Activated T-helper 9 cell treated with anti-CD3 and anti-CD28 coated beads, Interleukin-2, amount 50 U/mL, for 16 hours (primary cell): ENCODE measurements at regions not wholly inside any gene's neighbourhood (a gene's known extent, or its start where the extent isn't known, plus 50 kb on each side); places are given as distances from the start of the nearest gene placed in this dataset.
"Not testable (repeated sequence)": the region's sequence is repeated elsewhere in the genome, so short reads cannot be mapped to it uniquely, and the experiment has no call there.

Experiments
- DNase-seq: peaks from one replicate; pipeline ENCODE4 v3.0.0-alpha.2; 2020; ENCODE audit warnings: low read depth

DNA sequence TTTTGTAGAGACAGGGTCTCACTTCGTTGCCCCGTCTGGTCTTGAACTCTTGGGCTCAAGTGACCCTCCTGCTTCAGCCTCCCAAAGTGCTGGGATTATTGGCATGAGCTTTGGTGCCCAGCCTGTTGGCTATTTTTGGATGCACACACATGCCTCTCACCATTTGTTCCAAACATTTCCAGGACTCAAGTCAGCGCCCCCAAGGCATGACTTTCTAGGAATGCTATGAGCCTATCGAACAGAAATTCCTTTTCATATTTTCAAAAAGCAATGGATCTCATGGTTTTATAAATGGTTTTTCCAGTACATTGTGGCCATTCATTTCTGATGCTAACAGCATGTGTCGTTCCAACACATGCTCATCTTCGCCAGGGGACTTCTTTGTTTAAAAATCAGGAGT, 119.3 kb upstream of the NAA20 start:
- no peak for DNase-seq

DNA sequence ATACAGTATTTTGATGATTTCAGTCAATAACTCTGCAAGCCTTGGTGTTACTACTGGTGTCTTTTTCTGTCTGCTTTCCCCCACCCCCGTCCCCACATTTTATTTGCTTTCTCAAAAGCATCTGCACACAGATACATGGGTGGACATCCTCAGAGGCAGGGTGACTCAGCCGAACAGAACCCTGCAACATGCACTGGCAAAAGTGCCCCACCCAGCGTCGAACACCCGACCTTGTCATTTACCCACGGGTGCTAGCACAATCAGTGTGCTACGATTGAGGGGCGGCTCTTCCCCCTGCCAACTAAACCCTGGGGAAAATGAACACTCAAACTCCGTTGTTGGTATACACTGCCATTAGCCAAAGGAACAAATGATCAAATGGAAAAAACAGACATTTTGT, 115.9 kb upstream of the NAA20 start:
- DNase-seq: no peak

DNA sequence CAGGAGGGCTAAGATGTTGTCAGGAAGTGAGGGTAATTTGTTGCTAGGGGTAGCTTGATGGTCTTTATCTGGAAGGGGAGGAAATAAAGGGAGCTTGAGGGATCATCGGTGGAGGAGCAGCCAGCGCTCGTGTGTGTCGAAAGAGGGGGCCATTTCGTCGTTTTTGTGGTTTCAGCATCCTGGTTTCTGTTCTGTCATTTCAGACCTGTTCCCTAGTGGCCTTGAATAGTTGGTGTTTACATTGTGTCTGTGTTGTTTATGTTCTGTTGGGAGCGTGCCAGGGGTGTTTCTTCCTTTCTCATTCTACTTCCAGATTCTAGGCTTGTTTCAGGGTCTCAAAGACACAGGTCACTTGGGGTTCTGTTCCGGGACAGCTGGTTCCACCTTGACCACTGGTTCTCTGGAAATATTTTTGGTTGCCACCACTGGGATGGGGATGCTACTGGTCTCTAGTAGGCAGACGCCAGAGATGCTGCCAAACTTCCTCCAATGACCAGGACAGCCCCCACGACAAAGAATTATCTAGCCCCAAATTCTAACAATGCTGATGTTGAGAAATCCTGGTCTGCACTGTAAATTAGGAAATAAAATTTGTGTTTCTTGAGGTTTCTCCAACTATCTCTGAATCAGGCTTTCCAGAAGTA, 113.9 kb upstream of the NAA20 start:
- no peak for DNase-seq

DNA sequence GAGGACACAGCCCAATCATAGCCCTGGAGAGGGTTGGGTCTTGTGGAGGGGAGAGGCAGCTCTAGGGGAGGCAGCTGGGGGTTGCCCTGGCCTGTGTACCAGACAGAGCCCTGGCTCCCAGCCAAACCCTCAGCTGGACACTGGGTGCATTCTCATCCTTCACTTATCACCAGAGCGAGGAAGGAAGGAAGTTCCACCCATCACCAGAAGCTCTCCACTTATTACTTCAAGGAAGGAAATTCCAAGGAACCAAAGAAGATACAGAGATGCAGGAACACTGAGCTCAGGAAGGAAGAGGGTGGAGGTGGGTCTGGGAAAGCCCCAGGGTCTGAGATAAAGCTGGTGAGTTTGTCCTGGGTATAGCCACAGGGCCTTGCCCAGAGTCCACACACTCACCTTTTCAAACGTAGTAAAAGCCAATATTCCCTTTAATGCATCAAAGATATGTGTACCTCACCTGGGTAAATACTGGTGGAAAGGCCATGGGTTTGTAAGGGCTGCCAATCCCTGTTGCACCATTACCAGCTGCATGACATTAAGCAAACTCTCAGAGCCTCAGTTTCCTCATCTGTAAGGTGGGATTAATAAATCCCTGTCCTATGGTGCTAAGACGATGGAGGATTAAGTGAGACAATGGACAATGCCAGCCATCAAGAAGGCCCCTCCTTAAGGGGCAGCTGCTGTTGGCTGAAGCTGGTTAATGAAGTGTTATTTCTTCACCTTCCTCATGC, 109.7 kb upstream of the NAA20 start:
- DNase-seq: no peak

DNA sequence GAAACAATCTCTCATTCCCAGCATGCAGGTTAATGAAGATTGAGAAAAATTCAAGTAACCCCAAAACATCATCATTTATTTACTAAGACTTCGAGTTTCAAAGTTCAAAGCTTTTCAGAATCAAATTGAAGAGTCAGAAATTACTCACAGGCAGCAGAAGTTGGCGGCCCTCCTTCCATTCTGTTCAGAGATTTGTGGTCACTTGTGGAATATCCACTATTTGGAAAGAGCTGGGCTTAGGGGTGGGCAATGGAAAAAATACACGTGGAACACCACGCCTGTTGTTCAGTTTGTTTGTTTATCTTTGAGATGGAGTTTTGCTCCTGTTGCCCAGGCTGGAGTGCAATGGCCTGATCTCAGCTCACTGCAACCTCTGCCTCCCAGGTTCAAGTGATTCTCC, 108.6 kb upstream of the NAA20 start:
- no peak for DNase-seq

DNA sequence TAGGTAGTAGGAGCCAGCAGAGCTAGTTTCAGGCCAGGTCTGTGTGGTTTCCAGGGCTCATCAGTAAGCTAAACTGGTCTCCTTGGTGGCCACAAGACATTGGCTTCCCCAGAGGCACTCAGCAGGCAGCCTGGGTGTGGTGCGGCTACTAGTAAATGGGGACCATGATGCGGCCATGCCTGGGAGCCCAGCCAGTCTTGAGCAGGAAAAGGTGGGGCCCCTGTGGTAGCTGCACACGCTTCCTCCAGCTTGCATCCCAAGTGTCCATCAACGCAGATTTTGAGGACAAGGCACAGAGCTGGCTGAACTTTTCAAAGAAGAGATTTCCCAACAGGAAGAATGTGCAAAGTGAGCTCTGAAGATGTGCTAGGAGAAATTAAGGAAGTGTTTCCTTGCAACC, 107.4 kb upstream of the NAA20 start:
- DNase-seq: no peak

DNA sequence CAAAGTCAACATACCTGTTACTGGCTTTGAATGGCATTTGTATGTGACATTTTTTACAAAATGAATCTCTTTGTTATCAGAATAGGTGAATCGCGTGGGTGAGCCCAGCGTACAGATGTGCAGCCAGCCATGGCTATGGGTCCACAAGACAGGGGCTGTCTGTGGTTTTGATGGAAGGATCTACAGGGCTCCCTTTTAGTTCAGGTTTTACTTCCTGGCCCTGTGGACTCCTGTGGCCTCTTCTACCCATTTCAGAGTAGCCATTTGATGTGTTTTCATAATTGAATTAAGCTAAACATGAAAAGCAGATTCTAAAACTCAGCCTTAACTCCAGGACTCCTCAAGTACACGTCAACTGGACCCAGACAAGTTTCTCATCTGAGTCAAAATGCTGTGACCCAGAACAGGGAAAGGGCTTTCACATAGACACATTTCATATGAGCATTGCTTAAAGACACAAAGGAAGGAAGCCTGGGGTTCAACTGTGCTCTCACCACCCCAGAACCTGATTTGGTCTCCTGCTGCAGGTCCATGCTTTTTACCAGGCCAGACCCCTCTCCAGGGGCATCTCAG, 105.3 kb upstream of the NAA20 start:
- DNase-seq: no peak

DNA sequence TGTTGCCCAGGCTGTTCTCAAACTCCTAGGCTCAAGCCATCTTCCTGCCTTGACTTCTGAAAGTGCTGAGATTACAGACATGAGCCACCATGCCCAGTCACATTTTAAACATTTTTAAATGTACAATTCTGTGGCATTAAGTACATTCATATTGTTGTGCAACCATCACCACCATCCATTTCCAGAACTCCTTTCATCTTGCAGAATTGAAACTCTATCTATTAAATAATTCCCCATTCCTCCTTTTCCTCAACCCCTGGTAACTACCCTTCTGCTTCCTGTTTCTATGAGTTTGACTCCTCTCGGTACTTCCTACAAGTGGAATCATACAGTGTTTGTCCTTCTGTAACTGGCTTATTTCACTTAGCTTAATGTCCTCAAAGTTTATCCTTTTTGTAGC, 103.8 kb upstream of the NAA20 start:
- DNase-seq: no peak

DNA sequence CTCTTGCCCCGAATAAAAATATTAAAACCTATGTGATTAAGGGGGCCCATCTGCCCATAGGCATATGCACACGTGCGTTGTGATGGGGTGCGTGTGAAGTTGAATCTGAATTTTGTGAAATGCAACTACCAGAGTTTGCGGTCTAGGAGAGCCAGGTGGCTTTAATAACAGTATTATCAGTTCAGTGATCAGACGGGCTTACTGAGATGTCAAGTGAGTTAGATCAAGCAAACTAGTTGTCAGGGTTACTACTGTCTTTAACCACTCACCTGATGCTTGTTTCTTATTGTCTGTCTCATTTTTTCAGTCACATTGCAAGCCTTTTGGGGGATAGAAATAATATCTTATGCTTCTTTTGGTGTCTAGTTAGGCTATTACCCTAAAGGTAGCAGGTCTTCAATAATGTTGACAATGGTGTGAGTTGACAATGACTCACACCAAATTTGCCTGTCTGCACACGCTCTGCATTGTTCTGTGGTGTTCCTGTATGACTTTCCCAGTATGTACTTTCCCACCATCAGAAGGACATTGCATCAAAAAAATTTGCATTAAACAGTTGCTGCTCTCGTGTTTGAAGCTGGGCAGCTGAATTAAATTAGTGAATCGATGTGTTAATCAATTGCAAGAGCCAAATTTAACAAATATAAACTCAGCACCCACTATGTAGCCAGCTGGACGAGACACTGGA, 103.1 kb upstream of the NAA20 start:
- DNase-seq: no peak

DNA sequence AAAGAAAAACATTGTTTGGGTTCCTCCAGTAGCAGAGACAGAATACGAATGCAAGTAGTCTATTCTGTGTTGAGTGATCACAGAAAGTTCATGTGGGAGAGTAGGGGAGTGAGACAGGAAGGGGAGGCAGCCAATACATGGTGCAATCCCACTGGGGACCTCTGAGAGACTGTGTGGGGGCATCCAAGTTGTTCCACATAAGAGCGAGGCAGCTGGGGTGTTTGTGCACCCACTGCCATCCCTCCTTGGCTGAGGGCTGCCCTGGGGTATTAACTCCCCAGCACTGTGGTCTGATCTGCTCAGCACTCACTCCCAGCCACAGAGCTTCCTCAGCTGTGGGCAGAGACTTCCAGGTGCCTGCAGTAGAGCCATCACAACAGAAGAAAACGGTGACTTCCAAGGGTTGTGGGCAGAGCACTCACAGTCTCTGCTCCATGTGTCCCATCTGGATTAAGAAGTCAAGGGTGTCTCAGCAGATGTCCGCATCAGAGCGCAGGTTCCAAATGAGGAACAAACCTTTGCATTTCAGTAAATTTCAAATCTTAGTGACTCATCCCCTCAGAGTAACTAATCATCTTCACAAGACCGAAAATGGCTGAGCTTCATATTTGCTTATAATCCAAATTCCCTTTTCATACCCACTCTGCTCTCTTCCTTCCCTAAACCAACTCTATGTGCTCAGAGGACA, 101.9 kb upstream of the NAA20 start:
- DNase-seq: no peak

DNA sequence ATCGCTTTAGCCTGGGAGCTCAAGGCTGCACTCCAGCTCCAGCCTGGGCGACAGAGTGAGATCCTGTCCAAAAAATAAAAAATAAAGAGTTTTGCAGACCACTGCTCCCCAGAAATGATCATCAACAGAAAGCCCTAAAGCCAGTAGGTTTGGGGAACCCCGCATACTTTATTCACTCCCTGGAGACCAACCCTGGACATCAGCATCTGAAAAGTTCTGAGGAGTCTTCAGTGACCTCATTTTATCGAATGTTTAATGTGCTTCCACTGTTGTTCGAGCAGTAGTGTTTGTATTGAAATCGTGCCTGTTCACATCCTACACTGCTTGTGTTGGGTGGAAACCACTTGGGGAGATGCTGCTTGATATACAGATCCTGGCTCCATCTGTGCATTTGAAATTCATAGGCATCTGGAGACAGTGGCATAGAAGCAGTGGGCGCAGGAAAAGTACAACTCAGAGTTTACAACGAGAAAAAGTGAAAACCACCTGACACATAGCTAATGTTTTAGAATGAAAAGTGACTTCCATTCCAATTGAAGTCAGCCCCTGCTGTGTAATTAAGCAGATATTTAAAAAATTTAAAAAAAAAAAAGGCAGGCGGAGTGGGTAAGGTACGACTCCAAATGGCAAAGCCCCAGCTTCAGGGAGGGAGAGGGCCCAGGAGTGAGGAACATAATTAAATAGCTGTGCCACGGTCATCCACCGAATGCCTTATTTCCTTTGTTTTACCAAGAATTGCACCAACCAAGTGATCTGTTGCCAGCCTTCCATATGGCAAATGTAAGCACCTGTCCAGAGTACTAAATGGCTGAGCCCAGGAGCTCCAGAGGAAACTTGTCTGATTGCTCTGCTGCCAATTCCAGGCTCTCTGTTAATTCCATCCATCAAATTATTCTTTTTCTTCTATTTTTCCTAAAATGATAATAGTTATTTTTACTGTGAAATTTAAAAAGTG, 100.4 kb upstream of the NAA20 start:
- no peak for DNase-seq

DNA sequence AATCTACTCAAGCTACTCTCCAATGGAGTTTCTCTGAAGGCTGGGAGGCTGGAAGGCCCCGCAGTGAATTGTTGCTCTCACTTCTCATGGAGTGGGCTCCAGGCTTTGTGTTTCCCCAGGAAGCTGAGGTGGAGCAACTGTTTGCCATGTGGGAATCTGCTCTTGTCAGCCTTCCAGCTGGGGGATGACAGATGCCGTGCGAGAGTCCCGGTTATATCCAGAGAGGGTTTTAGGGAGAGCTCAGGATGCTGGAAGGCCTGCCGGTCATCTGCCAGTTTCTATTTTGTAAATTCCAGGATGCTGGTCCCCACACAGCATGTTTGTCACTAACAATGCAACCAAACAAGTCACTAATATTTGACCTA, 98.2 kb upstream of the NAA20 start:
- no peak for DNase-seq

DNA sequence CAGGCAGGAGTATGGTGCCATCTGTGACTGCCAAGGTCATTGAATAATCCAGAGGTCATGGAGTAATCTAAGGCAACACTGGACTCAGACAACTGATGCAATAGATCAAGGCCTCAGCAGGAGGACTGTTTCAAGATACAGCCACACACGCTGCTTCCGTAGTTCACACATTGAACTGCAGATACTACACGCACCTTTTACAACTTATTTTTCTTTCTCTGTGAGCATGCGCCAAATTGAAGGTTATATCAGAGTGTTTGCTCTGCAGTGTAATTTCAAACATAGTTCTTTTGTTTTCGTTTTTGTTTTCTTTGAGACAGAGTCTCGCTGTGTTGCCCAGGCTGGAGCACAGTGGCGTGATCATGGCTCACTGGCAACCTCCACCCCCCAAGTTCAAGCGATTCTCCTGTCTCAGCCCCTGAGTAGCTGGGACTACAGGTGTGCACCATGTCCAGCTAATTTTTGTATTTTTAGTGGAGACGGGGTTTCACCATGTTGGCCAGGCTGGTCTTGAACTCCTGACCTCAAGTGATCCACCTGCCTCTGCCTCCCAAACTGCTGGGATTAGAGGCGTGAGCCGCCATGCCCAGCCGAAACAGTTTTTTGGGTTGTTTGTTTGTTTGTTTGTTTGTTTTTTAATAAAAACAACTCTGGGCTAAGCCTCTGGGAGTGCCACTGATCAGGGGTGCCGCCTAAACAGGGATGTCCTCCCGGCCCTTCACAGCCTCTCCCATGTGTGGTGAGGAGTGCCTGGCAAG, 96.6 kb upstream of the NAA20 start:
- no peak for DNase-seq

DNA sequence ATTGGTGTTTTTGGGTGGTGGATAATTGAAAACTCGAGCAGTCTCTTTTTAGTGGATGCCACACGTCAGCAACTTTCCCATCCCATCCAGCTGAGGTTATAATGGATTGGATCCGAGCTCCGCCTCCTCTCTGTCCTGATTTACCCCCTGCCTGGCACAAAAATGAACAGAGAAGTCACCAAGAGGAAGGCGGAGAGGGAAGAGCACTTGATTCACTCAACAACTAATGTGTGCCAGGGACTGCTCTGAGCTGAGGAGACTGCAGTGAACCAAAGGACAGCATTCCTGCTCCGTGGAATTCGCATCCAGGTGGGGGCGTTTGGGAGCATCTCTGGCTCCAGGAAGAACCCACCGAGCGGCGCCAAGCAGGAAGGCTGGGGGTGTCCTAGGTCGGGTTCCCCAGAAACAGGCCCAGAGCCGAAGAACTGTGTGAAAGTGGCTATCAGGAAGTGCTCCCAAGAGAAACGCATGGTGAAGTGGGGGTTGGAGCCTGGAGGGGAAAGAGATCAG, 95.8 kb upstream of the NAA20 start:
- DNase-seq: no peak

DNA sequence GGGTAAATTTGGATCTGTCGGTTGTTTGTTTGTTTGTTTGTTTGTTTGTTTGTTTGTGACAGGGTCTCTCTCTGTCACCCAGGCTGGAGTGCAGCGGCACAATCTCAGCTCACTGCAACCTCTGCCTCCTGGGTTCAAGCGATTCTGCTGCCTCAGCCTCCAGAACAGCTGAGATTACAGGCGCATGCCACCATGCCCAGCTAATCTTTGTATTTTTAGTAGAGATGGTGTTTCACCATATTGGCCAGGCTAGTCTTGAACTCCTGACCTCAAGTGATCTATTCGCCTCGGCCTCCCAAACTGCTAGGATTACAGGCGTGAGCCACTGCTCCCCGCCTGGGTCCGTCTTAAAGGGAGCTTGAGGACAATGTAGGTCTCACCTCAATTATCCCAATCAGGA, 95.3 kb upstream of the NAA20 start:
- DNase-seq: not testable (repeated sequence)

DNA sequence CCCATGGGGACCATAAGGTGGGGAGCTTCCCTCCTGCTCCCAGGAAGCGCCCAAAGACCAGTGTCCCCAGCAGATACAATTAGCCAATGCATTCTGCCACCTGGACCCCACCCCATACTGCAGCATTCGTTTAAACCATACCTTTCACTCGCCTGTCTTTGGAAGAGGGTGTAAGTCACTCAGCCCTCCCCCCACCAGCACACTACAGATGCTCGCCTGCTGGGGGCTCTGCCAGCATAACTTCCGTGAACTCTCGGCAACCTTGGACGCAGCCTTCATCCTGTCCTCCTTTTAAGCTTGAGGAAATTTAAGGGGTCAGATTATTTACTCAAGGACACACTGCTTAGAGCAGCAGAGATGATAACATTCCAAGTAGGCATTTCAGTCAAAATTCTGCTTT, 94.4 kb upstream of the NAA20 start:
- no peak for DNase-seq

DNA sequence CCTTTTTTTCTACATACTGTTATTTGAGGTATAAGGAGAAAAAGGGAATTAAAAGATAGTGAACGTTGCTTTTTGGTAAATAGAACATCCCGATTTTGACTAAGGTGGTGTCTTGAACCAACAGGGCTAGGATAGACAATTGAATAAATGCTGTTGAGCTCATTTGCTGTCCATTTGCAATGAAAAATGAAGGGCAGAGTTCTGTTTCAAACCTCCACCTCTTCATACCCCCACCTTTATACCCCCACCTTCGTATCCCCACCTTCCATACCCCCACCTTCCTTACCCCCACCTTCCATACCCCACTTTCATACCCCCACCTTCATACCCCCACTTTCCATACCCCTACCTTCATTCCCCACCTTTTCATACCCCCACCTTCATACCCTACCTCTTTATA, 93.4 kb upstream of the NAA20 start:
- no peak for DNase-seq

DNA sequence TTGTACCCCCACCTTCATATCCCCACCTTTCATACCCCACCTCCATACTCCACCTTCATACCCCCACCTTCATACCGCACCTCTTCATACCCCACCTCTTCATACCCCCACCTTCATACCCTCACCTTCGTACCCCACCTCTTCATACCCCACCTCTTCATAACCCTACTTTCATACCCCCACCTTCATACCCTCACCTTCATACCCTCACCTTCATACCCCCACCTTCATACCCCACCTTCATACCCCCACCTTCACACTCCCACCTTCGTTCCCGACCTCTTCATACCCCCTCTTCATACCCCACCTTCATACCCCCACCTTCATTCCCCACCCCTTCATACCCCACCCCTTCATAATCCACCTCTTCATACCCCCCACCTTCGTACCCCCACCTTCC, 92.9 kb upstream of the NAA20 start:
- no peak for DNase-seq

DNA sequence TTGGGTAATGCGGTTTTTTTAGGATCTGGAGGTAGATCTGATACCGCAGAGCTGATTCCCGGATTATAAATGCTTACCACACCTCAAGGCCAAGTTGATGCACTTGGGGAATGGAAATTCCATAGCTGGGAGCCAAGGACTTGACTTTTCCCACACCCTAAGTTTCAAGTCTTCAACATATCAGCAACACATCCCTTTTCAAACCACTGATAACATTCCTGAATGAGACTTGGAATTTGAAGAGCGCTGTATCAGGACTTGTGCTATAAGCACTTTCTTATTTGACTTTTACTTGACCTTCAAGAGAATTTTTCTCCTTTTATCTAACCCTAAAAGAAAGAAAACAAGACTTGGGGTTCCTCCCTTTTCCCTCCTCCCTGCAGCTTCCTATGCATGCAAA, 90.6 kb upstream of the NAA20 start:
- DNase-seq: no peak

DNA sequence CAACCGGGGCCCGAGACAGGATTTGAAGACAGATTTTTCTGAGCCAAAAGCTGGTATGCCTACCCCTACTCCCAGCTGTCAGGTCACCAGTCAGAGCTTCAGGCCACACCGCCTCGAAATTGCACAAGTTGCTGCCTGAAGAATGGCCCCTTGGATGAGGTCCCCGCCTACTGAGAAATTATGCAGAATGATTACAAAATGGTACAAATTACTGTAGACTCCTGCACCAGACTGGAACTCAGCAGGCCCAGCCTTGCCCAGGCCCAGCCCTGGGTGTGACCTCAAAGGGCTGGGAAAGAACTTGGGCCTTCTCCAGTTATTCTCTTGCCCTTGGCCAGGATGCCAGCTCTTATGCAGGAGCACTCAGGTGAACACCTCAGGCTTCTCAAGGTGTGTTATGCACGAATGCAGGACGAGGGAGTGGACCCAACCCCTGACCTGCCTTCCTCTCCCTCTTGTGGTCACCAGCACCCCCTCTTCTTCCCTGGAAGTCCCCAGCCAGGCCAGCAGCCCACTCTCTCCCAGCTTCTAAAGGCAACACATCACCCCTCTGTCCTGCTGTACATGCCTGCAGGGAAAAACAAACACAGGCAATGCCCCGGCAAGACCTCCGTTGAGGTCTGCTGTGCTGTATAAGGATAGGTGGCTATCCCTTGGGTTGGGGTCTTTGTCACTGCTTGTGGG, 88.7 kb upstream of the NAA20 start:
- no peak for DNase-seq
